ENCODE measurements at regions not wholly inside any gene's neighbourhood (a gene's known extent, or its start where the extent isn't known, plus 50 kb on each side); places are given as distances from the start of the nearest gene placed in this dataset.

- Histone ChIP-seq H3K9me3 (ENCODE audit: control insufficient read depth in 2 of 2, low read length in 2 of 2) (peaks cover 0 to 4% of the 10 kb centered on the region in 2 experiments), H3K36me3 (ENCODE audit: control insufficient read depth, insufficient read depth, low read length) (no peaks in the 10 kb centered on the region), H3K27ac (ENCODE audit: insufficient read depth, low read length, poor library complexity, severe bottlenecking) (no peak overlapping the region), H3K27me3 (ENCODE audit: control insufficient read depth, insufficient read depth, low read length) (no peaks in the 10 kb centered on the region), H3K4me3 (ENCODE audit: low read depth, low read length) (no peak overlapping the region), H3K4me1 (ENCODE audit: control insufficient read depth, insufficient read depth, low read length, poor library complexity, severe bottlenecking) (no peaks in the 10 kb centered on the region)
- H3K27ac Mint-ChIP-seq = no peak overlapping the region
- H3K4me1 Mint-ChIP-seq = no peaks in the 10 kb centered on the region
- H3K36me3 Mint-ChIP-seq = no peaks in the 10 kb centered on the region
- H3K27me3 Mint-ChIP-seq = no peaks in the 10 kb centered on the region
- ATAC-seq (ENCODE audit: low read depth in 2 of 2) (no peak), DNase-seq (no peak)
- H3K4me3 Mint-ChIP-seq = no peak overlapping the region
- peaks cover 2 to 12% (median 4%) of the 10 kb centered on the region in 7 donors for H3K9me3 Mint-ChIP-seq
Measured at GRCh38 chr7:46879783-46880182, 702.1 kb downstream of the TNS3 start.

- DNase-seq (no peak), ATAC-seq (ENCODE audit: low read depth in 2 of 2) (no peak)
- Histone ChIP-seq H3K27me3 (ENCODE audit: control insufficient read depth, insufficient read depth, low read length) (no peaks in the 10 kb centered on the region), H3K27ac (ENCODE audit: insufficient read depth, low read length, poor library complexity, severe bottlenecking) (no peak overlapping the region), H3K4me1 (ENCODE audit: control insufficient read depth, insufficient read depth, low read length, poor library complexity, severe bottlenecking) (no peaks in the 10 kb centered on the region), H3K36me3 (ENCODE audit: control insufficient read depth, insufficient read depth, low read length) (no peaks in the 10 kb centered on the region), H3K4me3 (ENCODE audit: low read depth, low read length) (no peak overlapping the region), H3K9me3 (ENCODE audit: control insufficient read depth in 2 of 2, low read length in 2 of 2) (peaks cover 0 to 4% of the 10 kb centered on the region in 2 experiments)
- Mint-ChIP-seq H3K4me3 (no peak overlapping the region), H3K27me3 (no peaks in the 10 kb centered on the region), H3K4me1 (no peaks in the 10 kb centered on the region), H3K9me3 (peaks cover 0 to 19% (median 4%) of the 10 kb centered on the region in 7 donors), H3K27ac (no peak overlapping the region), H3K36me3 (no peaks in the 10 kb centered on the region)
Measured at GRCh38 chr7:46871516-46871915, 710.4 kb downstream of the TNS3 start.

GRCh38 chr7:46864716-46865115, 717.2 kb downstream of the TNS3 start:
- Mint-ChIP-seq H3K27me3 (no peaks in the 10 kb centered on the region), H3K36me3 (no peaks in the 10 kb centered on the region), H3K27ac (no peak overlapping the region), H3K9me3 (peaks cover 3 to 37% (median 9%) of the 10 kb centered on the region in 7 donors), H3K4me3 (no peak overlapping the region), H3K4me1 (no peaks in the 10 kb centered on the region)
- Histone ChIP-seq H3K4me1 (ENCODE audit: control insufficient read depth, insufficient read depth, low read length, poor library complexity, severe bottlenecking) (no peaks in the 10 kb centered on the region), H3K9me3 (ENCODE audit: control insufficient read depth in 2 of 2, low read length in 2 of 2) (no peaks in the 10 kb centered on the region), H3K4me3 (ENCODE audit: low read depth, low read length) (no peak overlapping the region), H3K27me3 (ENCODE audit: control insufficient read depth, insufficient read depth, low read length) (no peaks in the 10 kb centered on the region), H3K27ac (ENCODE audit: insufficient read depth, low read length, poor library complexity, severe bottlenecking) (no peak overlapping the region), H3K36me3 (ENCODE audit: control insufficient read depth, insufficient read depth, low read length) (no peaks in the 10 kb centered on the region)
- ATAC-seq (ENCODE audit: low read depth in 2 of 2) = no peak
- DNase-seq = no peak

GRCh38 chr7:46859963-46860475, 721.9 kb downstream of the TNS3 start:
- no peak overlapping the region for H3K4me3 Mint-ChIP-seq
- no peaks in the 10 kb centered on the region for H3K27me3 ChIP-seq (ENCODE audit: control insufficient read depth, insufficient read depth, low read length)
- H3K27ac Mint-ChIP-seq = no peak overlapping the region
- DNase-seq (no peak), ATAC-seq (ENCODE audit: low read depth in 2 of 2) (no peak)
- no peaks in the 10 kb centered on the region for H3K4me1 ChIP-seq (ENCODE audit: control insufficient read depth, insufficient read depth, low read length, poor library complexity, severe bottlenecking)
- H3K36me3 ChIP-seq (ENCODE audit: control insufficient read depth, insufficient read depth, low read length) = no peaks in the 10 kb centered on the region
- H3K4me3 ChIP-seq (ENCODE audit: low read depth, low read length) = no peak overlapping the region
- H3K9me3 ChIP-seq (ENCODE audit: control insufficient read depth in 2 of 2, low read length in 2 of 2) = no peaks in the 10 kb centered on the region
- H3K9me3 Mint-ChIP-seq = peaks cover 0 to 36% (median 10%) of the 10 kb centered on the region in 7 donors
- no peaks in the 10 kb centered on the region for H3K36me3 Mint-ChIP-seq
- no peaks in the 10 kb centered on the region for H3K4me1 Mint-ChIP-seq
- no peak overlapping the region for H3K27ac ChIP-seq (ENCODE audit: insufficient read depth, low read length, poor library complexity, severe bottlenecking)
- H3K27me3 Mint-ChIP-seq = no peaks in the 10 kb centered on the region

- H3K27me3 ChIP-seq (ENCODE audit: control insufficient read depth, insufficient read depth, low read length) = no peaks in the 10 kb centered on the region
- no peak for ATAC-seq (ENCODE audit: low read depth in 2 of 2)
- H3K36me3 Mint-ChIP-seq = no peaks in the 10 kb centered on the region
- H3K4me3 ChIP-seq (ENCODE audit: low read depth, low read length) = no peak overlapping the region
- no peak overlapping the region for H3K4me3 Mint-ChIP-seq
- H3K36me3 ChIP-seq (ENCODE audit: control insufficient read depth, insufficient read depth, low read length) = no peaks in the 10 kb centered on the region
- H3K27ac Mint-ChIP-seq = no peak overlapping the region
- peaks cover 0 to 19% (median 5%) of the 10 kb centered on the region in 7 donors for H3K9me3 Mint-ChIP-seq
- no peaks in the 10 kb centered on the region for H3K27me3 Mint-ChIP-seq
- no peak overlapping the region for H3K27ac ChIP-seq (ENCODE audit: insufficient read depth, low read length, poor library complexity, severe bottlenecking)
- DNase-seq = no peak
- H3K9me3 ChIP-seq (ENCODE audit: control insufficient read depth in 2 of 2, low read length in 2 of 2) = no peaks in the 10 kb centered on the region
- no peaks in the 10 kb centered on the region for H3K4me1 ChIP-seq (ENCODE audit: control insufficient read depth, insufficient read depth, low read length, poor library complexity, severe bottlenecking)
- H3K4me1 Mint-ChIP-seq = no peaks in the 10 kb centered on the region
Measured at GRCh38 chr7:46855851-46856250, 726.1 kb downstream of the TNS3 start.

- Histone ChIP-seq H3K4me3 (ENCODE audit: low read depth, low read length) (no peak overlapping the region), H3K27ac (ENCODE audit: insufficient read depth, low read length, poor library complexity, severe bottlenecking) (no peak overlapping the region), H3K9me3 (ENCODE audit: control insufficient read depth in 2 of 2, low read length in 2 of 2) (no peaks in the 10 kb centered on the region), H3K27me3 (ENCODE audit: control insufficient read depth, insufficient read depth, low read length) (no peaks in the 10 kb centered on the region), H3K4me1 (ENCODE audit: control insufficient read depth, insufficient read depth, low read length, poor library complexity, severe bottlenecking) (no peaks in the 10 kb centered on the region), H3K36me3 (ENCODE audit: control insufficient read depth, insufficient read depth, low read length) (no peaks in the 10 kb centered on the region)
- peaks cover 0 to 12% (median 5%) of the 10 kb centered on the region in 7 donors for H3K9me3 Mint-ChIP-seq
- H3K27ac Mint-ChIP-seq = no peak overlapping the region
- no peaks in the 10 kb centered on the region for H3K36me3 Mint-ChIP-seq
- no peaks in the 10 kb centered on the region for H3K4me1 Mint-ChIP-seq
- no peak overlapping the region for H3K4me3 Mint-ChIP-seq
- no peak for ATAC-seq (ENCODE audit: low read depth in 2 of 2)
- no peak for DNase-seq
- no peaks in the 10 kb centered on the region for H3K27me3 Mint-ChIP-seq
Measured at GRCh38 chr7:46854958-46855473, 726.9 kb downstream of the TNS3 start.

- Histone ChIP-seq H3K9me3 (ENCODE audit: control insufficient read depth in 2 of 2, low read length in 2 of 2) (no peaks in the 10 kb centered on the region), H3K36me3 (ENCODE audit: control insufficient read depth, insufficient read depth, low read length) (no peaks in the 10 kb centered on the region), H3K4me3 (ENCODE audit: low read depth, low read length) (no peak overlapping the region), H3K27ac (ENCODE audit: insufficient read depth, low read length, poor library complexity, severe bottlenecking) (no peak overlapping the region), H3K27me3 (ENCODE audit: control insufficient read depth, insufficient read depth, low read length) (no peaks in the 10 kb centered on the region), H3K4me1 (ENCODE audit: control insufficient read depth, insufficient read depth, low read length, poor library complexity, severe bottlenecking) (no peaks in the 10 kb centered on the region)
- no peak for ATAC-seq (ENCODE audit: low read depth in 2 of 2)
- H3K4me3 Mint-ChIP-seq = no peak overlapping the region
- no peaks in the 10 kb centered on the region for H3K27me3 Mint-ChIP-seq
- H3K27ac Mint-ChIP-seq = no peak overlapping the region
- peaks cover 0 to 8% (median 4%) of the 10 kb centered on the region in 7 donors for H3K9me3 Mint-ChIP-seq
- no peaks in the 10 kb centered on the region for H3K36me3 Mint-ChIP-seq
- no peak for DNase-seq
- no peaks in the 10 kb centered on the region for H3K4me1 Mint-ChIP-seq
Measured at GRCh38 chr7:46853451-46853850, 728.5 kb downstream of the TNS3 start.

- ATAC-seq (ENCODE audit: low read depth in 2 of 2) = no peak
- H3K4me1 ChIP-seq (ENCODE audit: control insufficient read depth, insufficient read depth, low read length, poor library complexity, severe bottlenecking) = no peaks in the 10 kb centered on the region
- no peak for DNase-seq
- no peaks in the 10 kb centered on the region for H3K36me3 ChIP-seq (ENCODE audit: control insufficient read depth, insufficient read depth, low read length)
- no peak overlapping the region for H3K27ac Mint-ChIP-seq
- H3K4me1 Mint-ChIP-seq = no peaks in the 10 kb centered on the region
- peaks cover 0 to 5% (median 3%) of the 10 kb centered on the region in 7 donors for H3K9me3 Mint-ChIP-seq
- H3K36me3 Mint-ChIP-seq = no peaks in the 10 kb centered on the region
- H3K4me3 ChIP-seq (ENCODE audit: low read depth, low read length) = no peak overlapping the region
- H3K4me3 Mint-ChIP-seq = no peak overlapping the region
- no peaks in the 10 kb centered on the region for H3K9me3 ChIP-seq (ENCODE audit: control insufficient read depth in 2 of 2, low read length in 2 of 2)
- no peaks in the 10 kb centered on the region for H3K27me3 ChIP-seq (ENCODE audit: control insufficient read depth, insufficient read depth, low read length)
- no peak overlapping the region for H3K27ac ChIP-seq (ENCODE audit: insufficient read depth, low read length, poor library complexity, severe bottlenecking)
- no peaks in the 10 kb centered on the region for H3K27me3 Mint-ChIP-seq
Measured at GRCh38 chr7:46852795-46853194, 729.1 kb downstream of the TNS3 start.
